ENCODE measurements at regions not wholly inside any gene's neighbourhood (a gene's known extent, or its start where the extent isn't known, plus 50 kb on each side); places are given as distances from the start of the nearest gene placed in this dataset.

DNA sequence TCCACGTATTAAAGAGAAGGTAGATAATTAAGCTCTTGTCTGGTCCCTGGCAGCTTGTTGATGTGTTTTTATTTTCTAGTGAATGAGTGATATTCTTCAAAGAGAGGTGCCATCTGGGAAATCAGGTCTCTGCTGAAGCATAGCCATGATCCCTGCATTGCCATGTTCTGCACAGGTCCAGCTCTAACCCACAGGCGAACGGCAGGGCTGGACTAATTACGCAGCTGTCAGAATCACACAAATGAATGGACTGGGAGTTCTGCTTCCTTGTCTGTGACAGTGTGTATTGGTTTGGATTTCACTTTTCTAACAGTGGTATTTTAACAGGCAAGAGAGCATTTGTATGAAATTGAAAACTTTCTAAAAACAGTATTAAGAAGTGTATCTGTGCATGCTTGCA, 235.6 kb downstream of the FAT3 start:
- Histone ChIP-seq H3K4me1 (ENCODE audit: control insufficient read depth in 1 of 2, insufficient read depth in 2 of 2, low read depth in 1 of 2, low read length in 1 of 2) (peaks cover 2 to 5% of the 10 kb centered on the region in 2 experiments; a peak in 3 of 4 replicates), H4K20me1 (ENCODE audit: insufficient read depth) (no peaks in the 10 kb centered on the region), H3K36me3 (replicated peaks in 1 of 2; ENCODE audit: control insufficient read depth in 1 of 2, insufficient read depth in 2 of 2, low read length in 1 of 2) (no peaks in the 10 kb centered on the region), H3K9me3 (no peaks in the 10 kb centered on the region), H2AFZ (ENCODE audit: low read depth) (no peak overlapping the region), H3K27me3 (ENCODE audit: insufficient read depth) (no peaks in the 10 kb centered on the region), H3K4me2 (no peak overlapping the region), H3F3A (replicated peaks; ENCODE audit: insufficient read depth) (no peaks in the 10 kb centered on the region), H3K79me2 (ENCODE audit: insufficient read depth) (no peaks in the 10 kb centered on the region), H3K27ac (ENCODE audit: low read depth in 2 of 2, low read length in 1 of 2) (no peak overlapping the region), H3K9me2 (no peaks in the 10 kb centered on the region), H3K9ac (no peak overlapping the region), H3K4me3 (ENCODE audit: low read depth in 2 of 2, low read length in 1 of 2) (no peak overlapping the region)
- TF ChIP-seq TAF1 (IDR thresholded peaks at IDR 0.05; ENCODE audit: borderline replicate concordance, low read depth, low read length) (no peak), NFIC (IDR thresholded peaks at IDR 0.05; ENCODE audit: borderline replicate concordance) (no peak), PBX3 (IDR thresholded peaks at IDR 0.05) (no peak), JUND (IDR thresholded peaks at IDR 0.05) (no peak), TCF12 (IDR thresholded peaks at IDR 0.05) (no peak), EP300 (IDR thresholded peaks at IDR 0.05; ENCODE audit: borderline replicate concordance in 1 of 2, low read depth in 1 of 2, low read length in 1 of 2) (no peak), CTCF (IDR thresholded peaks at IDR 0.05) (no peak), RFX5 (IDR thresholded peaks at IDR 0.05; ENCODE audit: low read length) (no peak)
- POLR2A ChIA-PET: no interaction called here
- CTCF ChIA-PET: interaction anchor here (0.7 kb wide), 1 partner anchor 338 kb away, joined by 3 read pairs; no protein-coding TSS in a partner anchor
- whole genome bisulfite sequencing (ENCODE audit: low lambda C conversion rate): 90% methylated on average over 4 of the region's 4 CpGs
- no peak for DNase-seq

DNA sequence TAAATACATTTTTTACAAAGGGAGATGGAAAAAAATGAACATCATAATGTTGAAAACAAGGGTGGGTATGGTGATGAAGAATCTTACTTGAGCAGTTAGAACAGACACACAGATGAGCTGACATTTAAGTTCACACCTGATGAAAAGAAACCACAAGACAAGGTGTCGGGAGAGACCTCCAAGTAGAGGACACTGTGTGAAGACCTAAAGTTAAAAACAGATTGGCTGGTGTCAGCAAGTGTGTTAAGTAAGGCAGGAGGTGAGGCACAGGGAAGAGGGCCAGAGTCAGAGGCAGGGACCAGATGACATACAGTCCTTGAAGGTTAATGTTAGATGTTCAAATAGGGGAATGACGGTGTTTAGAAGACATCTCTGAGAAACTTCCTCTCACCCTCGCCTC, 236.8 kb downstream of the FAT3 start:
- WGBS (ENCODE audit: low lambda C conversion rate): 86% methylated on average over 3 of the region's 3 CpGs
- ChIA-PET POLR2A (no interaction called here), CTCF (no interaction called here)
- H3K9me3 ChIP-seq: no peaks in the 10 kb centered on the region
- TF ChIP-seq ELF1 (IDR thresholded peaks at IDR 0.05) (no peak), NRF1 (IDR thresholded peaks at IDR 0.05; ENCODE audit: low read depth, low read length) (no peak), CTCF (IDR thresholded peaks at IDR 0.05) (no peak), POLR2AphosphoS5 (IDR thresholded peaks at IDR 0.05; ENCODE audit: low read depth, low read length) (no peak), GATA2 (CRISPR knock-in tag; IDR thresholded peaks at IDR 0.05) (no peak), PBX3 (IDR thresholded peaks at IDR 0.05) (no peak), MEF2A (IDR thresholded peaks at IDR 0.05; ENCODE audit: borderline replicate concordance, low read depth) (no peak), ZBTB33 (IDR thresholded peaks at IDR 0.05; ENCODE audit: borderline replicate concordance, low read depth) (no peak), FOXM1 (IDR thresholded peaks at IDR 0.05; ENCODE audit: low read depth) (no peak), CHD2 (IDR thresholded peaks at IDR 0.05; ENCODE audit: low read length, partially characterized antibody) (no peak)
- TF ChIP-seq, protein P1, sequence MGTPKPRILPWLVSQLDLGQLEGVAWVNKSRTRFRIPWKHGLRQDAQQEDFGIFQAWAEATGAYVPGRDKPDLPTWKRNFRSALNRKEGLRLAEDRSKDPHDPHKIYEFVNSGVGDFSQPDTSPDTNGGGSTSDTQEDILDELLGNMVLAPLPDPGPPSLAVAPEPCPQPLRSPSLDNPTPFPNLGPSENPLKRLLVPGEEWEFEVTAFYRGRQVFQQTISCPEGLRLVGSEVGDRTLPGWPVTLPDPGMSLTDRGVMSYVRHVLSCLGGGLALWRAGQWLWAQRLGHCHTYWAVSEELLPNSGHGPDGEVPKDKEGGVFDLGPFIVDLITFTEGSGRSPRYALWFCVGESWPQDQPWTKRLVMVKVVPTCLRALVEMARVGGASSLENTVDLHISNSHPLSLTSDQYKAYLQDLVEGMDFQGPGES (IDR thresholded peaks at IDR 0.05; ENCODE audit: low read depth, low read length): no peak
- TF ChIP-seq, protein P2, sequence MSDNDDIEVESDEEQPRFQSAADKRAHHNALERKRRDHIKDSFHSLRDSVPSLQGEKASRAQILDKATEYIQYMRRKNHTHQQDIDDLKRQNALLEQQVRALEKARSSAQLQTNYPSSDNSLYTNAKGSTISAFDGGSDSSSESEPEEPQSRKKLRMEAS (IDR thresholded peaks at IDR 0.05; ENCODE audit: low read depth): no peak
- no peak overlapping the region for H3K4me3 ChIP-seq (ENCODE audit: low read depth in 2 of 2, low read length in 1 of 2)
- H3K4me2 ChIP-seq: no peak overlapping the region
- no peaks in the 10 kb centered on the region for H3K36me3 ChIP-seq (replicated peaks in 1 of 2; ENCODE audit: control insufficient read depth in 1 of 2, insufficient read depth in 2 of 2, low read length in 1 of 2)
- no peak overlapping the region for H2AFZ ChIP-seq (ENCODE audit: low read depth)
- no peaks in the 10 kb centered on the region for H4K20me1 ChIP-seq (ENCODE audit: insufficient read depth)
- no peaks in the 10 kb centered on the region for H3K9me2 ChIP-seq
- no peak for DNase-seq
- peaks cover 2 to 5% of the 10 kb centered on the region in 2 experiments; a peak in 3 of 4 replicates for H3K4me1 ChIP-seq (ENCODE audit: control insufficient read depth in 1 of 2, insufficient read depth in 2 of 2, low read depth in 1 of 2, low read length in 1 of 2)
- no peak overlapping the region for H3K27ac ChIP-seq (ENCODE audit: low read depth in 2 of 2, low read length in 1 of 2)
- no peaks in the 10 kb centered on the region for H3F3A ChIP-seq (replicated peaks; ENCODE audit: insufficient read depth)
- no peaks in the 10 kb centered on the region for H3K27me3 ChIP-seq (ENCODE audit: insufficient read depth)
- no peak overlapping the region for H3K9ac ChIP-seq
- no peaks in the 10 kb centered on the region for H3K79me2 ChIP-seq (ENCODE audit: insufficient read depth)

Data from SK-N-SH (cell line).